ENCODE measurements at regions not wholly inside any gene's neighbourhood (a gene's known extent, or its start where the extent isn't known, plus 50 kb on each side); places are given as distances from the start of the nearest gene placed in this dataset.

- no peaks in the 10 kb centered on the region for H3K9me3 ChIP-seq (ENCODE audit: control insufficient read depth in 2 of 3, insufficient read depth in 1 of 3, low read length in 3 of 3)
- H3K27ac ChIP-seq (ENCODE audit: low read depth in 2 of 2, low read length in 2 of 2) = no peak overlapping the region
- peaks cover 0 to 8% (median 0%) of the 10 kb centered on the region in 3 donors for H3K4me1 ChIP-seq (ENCODE audit: control insufficient read depth in 2 of 3, insufficient read depth in 2 of 3, low read depth in 1 of 3, low read length in 3 of 3)
- TF ChIP-seq CTCF (IDR thresholded peaks at IDR 0.05; ENCODE audit: borderline replicate concordance, extremely low read depth, insufficient read depth) = no peak
- FAIRE-seq = no peak
- H3K27me3 ChIP-seq (ENCODE audit: control insufficient read depth, insufficient read depth, low read length) = no peaks in the 10 kb centered on the region
- H3K4me3 ChIP-seq (ENCODE audit: low read length in 3 of 3) = no peak overlapping the region
- DNase-seq = no peak
- intact Hi-C loops (cut with DNase I) = no loop called here
- H3K36me3 ChIP-seq (ENCODE audit: control insufficient read depth in 2 of 3, insufficient read depth in 3 of 3, low read length in 3 of 3) = no peaks in the 10 kb centered on the region
- no peak overlapping the region for H3K9ac ChIP-seq (ENCODE audit: low read length in 3 of 3)
Measured at GRCh38 chr7:106783286-106783685, 81.8 kb upstream of the PIK3CG start.

GRCh38 chr7:106788637-106789036 is 76.4 kb upstream of the PIK3CG start:
- Histone ChIP-seq H3K9ac (ENCODE audit: low read length in 3 of 3) (no peak overlapping the region), H3K4me1 (ENCODE audit: control insufficient read depth in 2 of 3, insufficient read depth in 2 of 3, low read depth in 1 of 3, low read length in 3 of 3) (no peaks in the 10 kb centered on the region), H3K36me3 (ENCODE audit: control insufficient read depth in 2 of 3, insufficient read depth in 3 of 3, low read length in 3 of 3) (no peaks in the 10 kb centered on the region), H3K27me3 (ENCODE audit: control insufficient read depth, insufficient read depth, low read length) (no peaks in the 10 kb centered on the region), H3K27ac (ENCODE audit: low read depth in 2 of 2, low read length in 2 of 2) (no peak overlapping the region), H3K4me3 (ENCODE audit: low read length in 3 of 3) (no peak overlapping the region), H3K9me3 (ENCODE audit: control insufficient read depth in 2 of 3, insufficient read depth in 1 of 3, low read length in 3 of 3) (no peaks in the 10 kb centered on the region)
- intact Hi-C loops (cut with DNase I) = no loop called here
- DNase-seq = no peak
- TF ChIP-seq CTCF (IDR thresholded peaks at IDR 0.05; ENCODE audit: borderline replicate concordance, extremely low read depth, insufficient read depth) = no peak
- FAIRE-seq = no peak

GRCh38 chr7:106791526-106791925 is 73.6 kb upstream of the PIK3CG start:
- no peak overlapping the region for H3K27ac ChIP-seq (ENCODE audit: low read depth in 2 of 2, low read length in 2 of 2)
- TF ChIP-seq CTCF (IDR thresholded peaks at IDR 0.05; ENCODE audit: borderline replicate concordance, extremely low read depth, insufficient read depth) = no peak

GRCh38 chr7:106792233-106792926 is 72.7 kb upstream of the PIK3CG start:
- intact Hi-C loops (cut with DNase I) = no loop called here
- Histone ChIP-seq H3K9ac (ENCODE audit: low read length in 3 of 3) (no peak overlapping the region), H3K27ac (ENCODE audit: low read depth in 2 of 2, low read length in 2 of 2) (no peak overlapping the region), H3K27me3 (ENCODE audit: control insufficient read depth, insufficient read depth, low read length) (no peaks in the 10 kb centered on the region), H3K4me1 (ENCODE audit: control insufficient read depth in 2 of 3, insufficient read depth in 2 of 3, low read depth in 1 of 3, low read length in 3 of 3) (no peaks in the 10 kb centered on the region), H3K4me3 (ENCODE audit: low read length in 3 of 3) (no peak overlapping the region), H3K9me3 (ENCODE audit: control insufficient read depth in 2 of 3, insufficient read depth in 1 of 3, low read length in 3 of 3) (peaks cover 0 to under 1% (median 0%) of the 10 kb centered on the region in 3 donors), H3K36me3 (ENCODE audit: control insufficient read depth in 2 of 3, insufficient read depth in 3 of 3, low read length in 3 of 3) (no peaks in the 10 kb centered on the region)
- DNase-seq = peak in 1 of 5 donors; percentile 15
- FAIRE-seq = no peak
- no peak for TF ChIP-seq CTCF (IDR thresholded peaks at IDR 0.05; ENCODE audit: borderline replicate concordance, extremely low read depth, insufficient read depth)

More at GRCh38 chr7:106791526-106791925, 73.6 kb upstream of the PIK3CG start:
- H3K9ac ChIP-seq (ENCODE audit: low read length in 3 of 3) = no peak overlapping the region
- H3K4me1 ChIP-seq (ENCODE audit: control insufficient read depth in 2 of 3, insufficient read depth in 2 of 3, low read depth in 1 of 3, low read length in 3 of 3) = no peaks in the 10 kb centered on the region
- intact Hi-C loops (cut with DNase I) = no loop called here
- FAIRE-seq (no peak), DNase-seq (no peak)
- no peaks in the 10 kb centered on the region for H3K27me3 ChIP-seq (ENCODE audit: control insufficient read depth, insufficient read depth, low read length)
- H3K36me3 ChIP-seq (ENCODE audit: control insufficient read depth in 2 of 3, insufficient read depth in 3 of 3, low read length in 3 of 3) = no peaks in the 10 kb centered on the region
- H3K4me3 ChIP-seq (ENCODE audit: low read length in 3 of 3) = no peak overlapping the region
- no peaks in the 10 kb centered on the region for H3K9me3 ChIP-seq (ENCODE audit: control insufficient read depth in 2 of 3, insufficient read depth in 1 of 3, low read length in 3 of 3)
